ENCODE measurements at regions not wholly inside any gene's neighbourhood (a gene's known extent, or its start where the extent isn't known, plus 50 kb on each side); places are given as distances from the start of the nearest gene placed in this dataset.

GRCh38 chr4:116838609-116839008 lies 246.8 kb downstream of the TRAM1L1 start:
- TF ChIP-seq EP300 (IDR thresholded peaks at IDR 0.05) = no peak
- no peak for TF ChIP-seq CTCF (IDR thresholded peaks at IDR 0.05)
- no peak for TF ChIP-seq POLR2AphosphoS5 (IDR thresholded peaks at IDR 0.05)

Data from sigmoid colon (tissue), 4 donors.